ENCODE measurements at regions not wholly inside any gene's neighbourhood (a gene's known extent, or its start where the extent isn't known, plus 50 kb on each side); places are given as distances from the start of the nearest gene placed in this dataset.
A peak's percentile ranks its signal among the peaks of the same experiment; 100 is the strongest.
"Not testable (repeated sequence)": the region's sequence is repeated elsewhere in the genome, so short reads cannot be mapped to it uniquely, and the experiment has no call there.

- DNase-seq (no peak), ATAC-seq (no peak)
- intact Hi-C loops (cut with micrococcal nuclease) = no loop called here
These were observed 187.5 kb upstream of the KL start for GRCh38 chr13:32828711-32829110.

GRCh38 chr13:32829269-32829668 is 187.0 kb upstream of the KL start:
- no peak for DNase-seq
- intact Hi-C loops (cut with micrococcal nuclease) = no loop called here

GRCh38 chr13:32829676-32830335 is 186.4 kb upstream of the KL start:
- DNase-seq = no peak
- intact Hi-C loops (cut with micrococcal nuclease) = no loop called here
- no peak for ATAC-seq

More at GRCh38 chr13:32829269-32829668, 187.0 kb upstream of the KL start:
- no peak for ATAC-seq

- intact Hi-C loops (cut with micrococcal nuclease) = no loop called here
- no peak for DNase-seq
- no peak for ATAC-seq
These were observed 185.7 kb upstream of the KL start for GRCh38 chr13:32830336-32831031.

DNA sequence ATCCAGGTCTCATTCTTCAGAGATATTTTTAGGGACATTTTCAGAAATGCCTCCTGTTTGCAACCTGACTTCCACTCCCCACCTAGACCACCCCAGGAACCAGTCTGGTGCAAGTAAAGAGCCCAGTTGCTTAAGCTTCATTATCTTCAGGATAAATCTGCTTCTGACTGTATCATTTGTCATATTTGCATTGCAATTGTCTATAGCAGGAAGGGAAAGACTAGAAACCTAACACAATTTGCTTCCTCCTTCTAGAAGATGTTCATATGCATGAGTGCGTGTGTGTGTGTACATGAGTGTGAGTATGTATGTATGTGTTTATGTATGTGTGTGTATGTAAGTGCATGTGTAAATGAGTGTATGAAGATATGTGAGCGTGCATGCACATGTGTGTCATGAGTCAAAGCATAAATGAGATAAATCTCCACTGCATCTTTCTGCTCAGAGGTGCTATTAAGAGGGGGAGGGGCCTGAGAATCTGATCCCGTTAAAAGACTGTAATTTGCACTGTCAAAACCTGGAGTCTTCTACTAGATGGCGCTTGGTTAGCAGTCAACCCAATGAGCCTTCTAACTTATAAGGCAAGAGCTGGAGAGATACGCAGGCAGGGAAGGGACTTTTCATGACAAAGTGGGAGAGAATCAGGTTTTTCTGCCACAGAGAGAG is 178.8 kb upstream of the KL start:
- ATAC-seq (no peak), DNase-seq (no peak)
- intact Hi-C loops (cut with micrococcal nuclease) = no loop called here

DNA sequence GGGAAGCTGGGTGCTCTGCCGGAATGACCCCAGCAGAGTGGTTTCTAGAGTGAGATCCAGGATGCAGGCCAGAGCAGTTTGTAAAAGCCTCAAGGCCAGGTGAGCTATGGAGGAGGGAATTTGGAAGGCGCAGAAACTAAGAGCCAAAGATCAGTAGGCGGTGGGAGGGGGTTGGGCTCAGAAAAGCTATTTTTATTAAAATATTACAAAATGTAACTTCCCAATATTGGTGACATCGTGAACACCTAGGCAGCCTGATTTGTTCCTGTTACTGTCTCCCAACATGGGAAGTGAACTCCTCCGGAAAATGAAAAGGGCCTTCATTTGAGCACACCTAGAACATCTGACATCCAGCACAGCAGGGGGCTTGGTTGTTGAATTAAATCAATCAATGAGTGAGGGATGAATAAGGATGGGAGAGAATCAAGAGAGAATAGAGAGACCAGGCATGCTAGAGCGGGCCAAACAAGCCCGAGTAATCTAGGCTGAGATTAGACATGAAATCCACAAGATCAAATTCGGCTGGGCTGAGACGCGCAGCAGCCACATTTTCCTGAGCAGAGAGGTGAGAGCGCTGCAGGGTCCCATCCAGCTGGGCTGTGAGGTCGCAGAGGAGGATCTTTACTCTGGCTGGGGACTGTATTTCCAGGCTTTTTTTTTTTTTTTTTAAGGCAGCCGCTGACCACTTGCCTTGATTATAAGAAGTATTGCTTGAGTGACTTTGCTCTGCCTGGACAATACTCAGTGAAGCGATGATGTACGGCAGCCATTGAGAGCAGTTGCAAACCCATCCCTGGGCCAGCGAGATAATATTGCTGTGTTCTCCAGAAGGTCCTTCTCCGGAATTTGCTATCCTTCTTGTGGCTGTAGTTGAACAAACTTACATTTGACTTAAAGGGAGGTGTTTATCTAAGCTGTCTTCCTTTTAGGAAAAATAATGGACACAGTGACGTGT is 178.0 kb upstream of the KL start:
- ATAC-seq = no peak
- DNase-seq = no peak
- intact Hi-C loops (cut with micrococcal nuclease) = no loop called here

- ATAC-seq (peak; percentile 37), DNase-seq (no peak)
- intact Hi-C loops (cut with micrococcal nuclease) = no loop called here
These were observed 177.3 kb upstream of the KL start for GRCh38 chr13:32838945-32839344.

DNA sequence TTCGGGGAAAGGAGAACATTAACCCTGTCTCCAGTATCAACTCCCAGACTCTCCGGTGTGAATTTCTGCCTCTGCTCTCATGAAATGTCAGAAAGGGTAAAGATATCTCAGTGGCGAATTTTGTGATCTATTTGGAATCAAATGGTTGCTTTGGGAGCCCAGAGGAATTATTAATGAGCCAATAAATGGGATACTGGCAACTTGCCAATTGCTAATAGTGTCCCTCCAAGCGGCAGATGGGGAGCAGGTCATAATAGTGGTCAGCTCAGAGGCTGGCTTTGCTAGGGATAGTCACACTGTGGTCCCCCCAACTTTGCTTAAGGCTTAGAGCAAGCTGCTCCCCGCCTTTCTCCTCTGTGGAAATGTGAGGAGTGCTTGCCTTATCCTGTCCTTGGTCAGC is 176.1 kb upstream of the KL start:
- intact Hi-C loops (cut with micrococcal nuclease) = no loop called here
- DNase-seq = no peak
- no peak for ATAC-seq

DNA sequence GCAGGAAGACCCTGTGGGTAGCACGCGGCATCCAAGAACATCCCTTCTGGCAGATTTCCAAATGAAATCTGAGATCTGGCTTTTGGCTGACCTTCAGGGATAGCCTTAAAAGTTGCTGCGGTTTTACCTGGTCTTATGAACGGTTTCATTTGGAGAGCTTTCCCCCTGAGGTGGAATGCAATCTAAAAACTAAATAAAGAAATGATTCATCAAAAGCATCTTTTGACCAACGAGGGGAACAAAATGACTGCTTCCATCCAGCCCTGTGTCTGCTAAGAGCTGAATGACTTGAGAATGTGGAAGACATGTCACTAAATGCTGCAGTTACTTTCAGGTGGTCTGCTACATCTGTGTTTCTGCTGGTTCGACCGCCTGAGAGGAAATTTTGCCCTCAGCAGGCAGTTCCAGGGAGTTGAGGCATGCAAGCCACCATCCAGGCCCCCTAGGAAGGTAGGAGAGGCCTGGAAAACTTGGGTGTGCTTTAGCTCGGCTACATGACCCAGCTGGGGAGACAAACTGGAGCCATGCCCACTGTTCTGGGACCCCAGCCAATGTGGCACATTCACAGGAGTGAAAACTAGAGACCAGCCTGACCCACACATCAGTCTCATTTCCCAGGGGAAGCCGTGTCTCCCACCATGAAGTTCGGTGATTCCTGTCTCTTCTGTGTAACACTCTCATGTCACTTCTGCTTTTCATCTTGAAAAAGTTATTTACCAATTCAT is 175.1 kb upstream of the KL start:
- DNase-seq (peak; percentile 72), ATAC-seq (peak; percentile 57)

DNA sequence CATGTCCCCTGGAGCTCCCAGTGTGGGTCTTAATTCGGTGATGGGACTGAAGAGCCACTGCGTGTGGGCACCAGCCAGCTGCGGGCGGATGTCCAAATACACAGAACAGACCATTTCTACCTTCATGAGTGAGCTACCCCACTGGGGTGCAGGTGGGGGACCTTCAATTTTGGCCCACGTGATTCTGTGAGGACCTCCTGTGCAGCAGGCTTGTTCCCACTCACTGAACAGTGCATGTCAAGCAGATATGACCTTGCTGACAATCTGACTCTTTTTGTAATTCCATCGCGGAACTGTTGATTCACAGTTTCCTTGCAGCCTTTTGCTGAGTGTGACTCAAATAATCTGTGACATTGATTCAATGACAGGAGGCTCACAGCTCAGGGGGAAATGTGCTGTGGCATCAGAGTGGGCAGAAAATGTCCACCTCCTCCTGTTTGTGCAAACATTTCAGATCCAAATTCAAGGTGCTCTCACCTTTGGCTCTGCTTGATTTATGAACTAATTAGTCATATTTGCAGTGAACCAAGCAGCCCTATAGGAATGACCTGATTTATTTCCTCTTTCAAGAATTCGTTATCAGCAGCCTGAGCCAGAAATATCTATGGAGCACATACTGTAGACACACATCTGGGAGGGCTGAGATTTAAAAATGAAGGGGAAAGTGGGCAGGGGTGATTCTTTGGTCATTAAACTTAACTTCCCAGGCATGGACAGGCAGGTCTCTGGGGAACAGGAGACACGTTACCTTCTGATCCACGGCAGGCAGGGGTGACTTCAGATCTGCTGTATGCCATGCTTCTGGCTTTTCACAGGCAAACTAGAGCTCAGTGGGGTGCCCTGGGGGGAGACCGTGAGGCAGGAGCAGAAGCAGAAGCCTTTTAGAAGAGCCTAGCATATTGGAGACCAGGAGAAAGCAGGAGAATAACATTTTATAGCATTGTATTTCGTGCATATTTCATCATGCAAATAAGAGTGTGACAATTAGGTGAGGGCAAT is 170.0 kb upstream of the KL start:
- DNase-seq = no peak
- peak; percentile 11 for ATAC-seq
- intact Hi-C loops (cut with micrococcal nuclease) = no loop called here

More for the DNA sequence above, 175.1 kb upstream of the KL start:
- intact Hi-C loops (cut with micrococcal nuclease) = no loop called here

- DNase-seq = peak; percentile 39
- intact Hi-C loops (cut with micrococcal nuclease) = not testable (repeated sequence)
- peak; percentile 82 for ATAC-seq
These were observed 168.2 kb upstream of the KL start for GRCh38 chr13:32847976-32848375.

DNA sequence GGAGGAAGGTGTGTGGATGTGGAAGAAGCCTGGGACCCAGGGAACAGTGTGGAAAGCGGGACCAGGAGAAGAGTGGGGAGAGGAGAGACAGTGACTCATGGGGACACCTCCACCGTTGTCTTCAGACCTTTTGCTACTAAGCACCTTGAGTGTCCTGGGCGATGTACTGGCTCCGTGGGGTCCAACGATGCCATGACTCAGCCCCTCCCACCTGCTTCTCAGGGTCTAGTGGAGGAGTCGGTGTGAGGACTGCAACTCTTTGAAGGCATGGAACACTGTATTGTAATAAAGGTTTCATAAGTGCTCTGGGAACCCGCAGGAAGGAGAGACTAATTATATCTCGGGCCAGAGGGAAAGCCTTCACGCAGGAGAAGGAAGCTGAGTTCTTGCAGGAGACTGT is 166.9 kb upstream of the KL start:
- intact Hi-C loops (cut with micrococcal nuclease) = no loop called here
- peak; percentile 42 for ATAC-seq

GRCh38 chr13:32850316-32851052 is 165.7 kb upstream of the KL start:
- DNase-seq = no peak
- peak; percentile 27 for ATAC-seq
- intact Hi-C loops (cut with micrococcal nuclease) = no loop called here

More for the DNA sequence above, 166.9 kb upstream of the KL start:
- DNase-seq = no peak

- intact Hi-C loops (cut with micrococcal nuclease) = no loop called here
- no peak for DNase-seq
- peak; percentile 48 for ATAC-seq
These were observed 164.8 kb upstream of the KL start for GRCh38 chr13:32851083-32852069.

DNA sequence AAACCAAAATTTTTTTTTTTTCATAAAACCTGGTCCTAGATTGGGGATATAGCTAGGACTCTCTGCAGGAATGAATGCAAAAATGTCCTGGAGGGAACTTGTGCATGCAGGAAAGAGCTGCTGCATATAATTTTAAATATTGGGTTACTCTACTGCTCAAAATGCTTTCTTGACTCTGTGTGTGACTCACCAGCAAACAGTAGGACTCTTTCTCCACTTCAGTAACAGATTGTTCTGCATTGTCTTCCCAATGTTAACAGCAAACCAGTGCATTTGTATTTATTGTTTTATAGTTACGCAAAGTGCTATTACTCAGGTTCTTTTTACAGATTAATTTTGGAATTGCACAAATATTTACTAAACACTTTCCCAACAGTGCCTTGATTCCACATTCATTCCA is 163.7 kb upstream of the KL start:
- no peak for ATAC-seq
- intact Hi-C loops (cut with micrococcal nuclease) = no loop called here

GRCh38 chr13:32857077-32857476 is 159.1 kb upstream of the KL start:
- DNase-seq (no peak), ATAC-seq (no peak)
- intact Hi-C loops (cut with micrococcal nuclease) = no loop called here

More for the DNA sequence above, 163.7 kb upstream of the KL start:
- no peak for DNase-seq
